GM18868 (cell line): ENCODE measurements at regions not wholly inside any gene's neighbourhood (a gene's known extent, or its start where the extent isn't known, plus 50 kb on each side); places are given as distances from the start of the nearest gene placed in this dataset.
"Not testable (repeated sequence)": the region's sequence is repeated elsewhere in the genome, so short reads cannot be mapped to it uniquely, and the experiment has no call there.

Experiments
- ATAC-seq: cut with Tn5 transposase; IDR thresholded peaks from one replicate; pipeline ENCODE4 v1.9.1; 2021; ENCODE audit warnings: mild to moderate bottlenecking, moderate library complexity; ENCODE audit not compliant: unreplicated experiment

- ATAC-seq, result not testable (repeated sequence)
Measured at GRCh38 chr7:55743454-55743717, 119.2 kb downstream of the SEPTIN14 start.

GRCh38 chr7:55742651-55743453 is 119.7 kb downstream of the SEPTIN14 start:
- ATAC-seq, result not testable (repeated sequence)

- ATAC-seq, result not testable (repeated sequence)
Measured at GRCh38 chr7:55741721-55742631, 120.6 kb downstream of the SEPTIN14 start.

GRCh38 chr7:55740633-55741250 is 121.8 kb downstream of the SEPTIN14 start:
- not testable (repeated sequence) for ATAC-seq

- not testable (repeated sequence) for ATAC-seq
Measured at GRCh38 chr7:55740053-55740452, 122.5 kb downstream of the SEPTIN14 start.

GRCh38 chr7:55736641-55737221 is 125.8 kb downstream of the SEPTIN14 start:
- ATAC-seq, result not testable (repeated sequence)

GRCh38 chr7:55733241-55734140 is 129.1 kb downstream of the SEPTIN14 start:
- no peak for ATAC-seq

GRCh38 chr7:55731931-55732330 is 130.6 kb downstream of the SEPTIN14 start:
- no peak for ATAC-seq

GRCh38 chr7:55730197-55730596 is 132.4 kb downstream of the SEPTIN14 start:
- ATAC-seq, result no peak

GRCh38 chr7:55723621-55723941 is 139.0 kb downstream of the SEPTIN14 start:
- no peak for ATAC-seq

- ATAC-seq, result peak; percentile 100
Measured at GRCh38 chr7:55722874-55723620, 139.5 kb downstream of the SEPTIN14 start.

GRCh38 chr7:55721004-55721403 is 141.5 kb downstream of the SEPTIN14 start:
- ATAC-seq, result not testable (repeated sequence)

GRCh38 chr7:55715247-55715867 is 143.1 kb upstream of the VOPP1 start:
- not testable (repeated sequence) for ATAC-seq

GRCh38 chr7:55714370-55714769 is 142.1 kb upstream of the VOPP1 start:
- peak; percentile 47 for ATAC-seq

- ATAC-seq, result not testable (repeated sequence)
Measured at GRCh38 chr7:55710312-55710711, 138.0 kb upstream of the VOPP1 start.

GRCh38 chr7:55708028-55708427 is 135.7 kb upstream of the VOPP1 start:
- ATAC-seq, result not testable (repeated sequence)

- not testable (repeated sequence) for ATAC-seq
Measured at GRCh38 chr7:55707410-55707809, 135.1 kb upstream of the VOPP1 start.

- ATAC-seq, result not testable (repeated sequence)
Measured at GRCh38 chr7:55706451-55707195, 134.3 kb upstream of the VOPP1 start.
